ENCODE measurements at regions not wholly inside any gene's neighbourhood (a gene's known extent, or its start where the extent isn't known, plus 50 kb on each side); places are given as distances from the start of the nearest gene placed in this dataset.

GRCh38 chr11:111006227-111006626 is 239.3 kb upstream of the POU2AF2 start:
- TF ChIP-seq L3MBTL2 (conservative IDR thresholded peaks at IDR 0.05): no peak
- no peak for TF ChIP-seq BHLHE40 (IDR thresholded peaks at IDR 0.05; ENCODE audit: borderline replicate concordance)
- no peak for TF ChIP-seq SP1 (IDR thresholded peaks at IDR 0.05)
- no peak for TF ChIP-seq PKNOX1 (IDR thresholded peaks at IDR 0.05)
- no peak for TF ChIP-seq FOXA1 (IDR thresholded peaks at IDR 0.05)
- no peak for TF ChIP-seq FOXM1 (IDR thresholded peaks at IDR 0.05; ENCODE audit: borderline replicate concordance)
